ENCODE measurements at regions not wholly inside any gene's neighbourhood (a gene's known extent, or its start where the extent isn't known, plus 50 kb on each side); places are given as distances from the start of the nearest gene placed in this dataset.

- H3K4me3 ChIP-seq: no peak overlapping the region
- H3K9me3 ChIP-seq: no peaks in the 10 kb centered on the region
- peaks cover 5% of the 10 kb centered on the region for H3K27me3 ChIP-seq
- 58 to 87% methylated on average over 4 of the region's 7 CpGs for WGBS, 2 donors (ENCODE audit: low coverage in 1 of 2)
- TF ChIP-seq EP300 (IDR thresholded peaks at IDR 0.05) (no peak), POLR2A (IDR thresholded peaks at IDR 0.05) (no peak)
- no peak for ATAC-seq
- H3K4me1 ChIP-seq: no peaks in the 10 kb centered on the region
- H3K27ac ChIP-seq: no peak overlapping the region
- no peaks in the 10 kb centered on the region for H3K36me3 ChIP-seq
Measured at GRCh38 chr2:136305517-136306192, 187.7 kb upstream of the CXCR4 start.

GRCh38 chr2:136301006-136301405 lies 183.1 kb upstream of the CXCR4 start:
- no peak for ATAC-seq
- no peaks in the 10 kb centered on the region for H3K36me3 ChIP-seq
- 85 to 86% methylated on average over 8 to 10 of the region's 10 CpGs for WGBS, 2 donors (ENCODE audit: low coverage in 1 of 2)

DNA sequence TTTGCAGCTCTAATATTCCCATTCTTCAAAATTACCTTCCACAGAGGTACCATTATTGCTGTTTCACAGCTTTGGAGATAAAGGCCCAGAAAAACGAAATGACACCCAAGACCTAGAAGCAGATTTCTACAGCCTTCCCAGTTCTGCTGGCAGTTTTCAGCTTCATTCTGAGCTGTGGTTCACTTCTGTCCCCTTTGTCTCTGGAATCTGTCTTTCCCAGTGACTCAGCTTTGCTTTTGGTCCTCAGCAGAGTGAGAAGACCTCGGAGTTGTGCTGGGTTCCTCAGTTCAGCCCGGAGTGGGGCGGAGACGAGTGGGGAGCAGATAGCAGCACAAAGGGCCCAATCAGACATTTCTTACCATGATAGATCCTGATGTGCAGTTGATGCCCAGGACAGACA lies 180.7 kb upstream of the CXCR4 start:
- no peaks in the 10 kb centered on the region for H3K4me1 ChIP-seq
- H3K4me3 ChIP-seq: no peak overlapping the region
- no peak overlapping the region for H3K27ac ChIP-seq
- H3K9me3 ChIP-seq: no peaks in the 10 kb centered on the region
- ATAC-seq: no peak
- TF ChIP-seq POLR2AphosphoS5 (IDR thresholded peaks at IDR 0.05) (no peak), CTCF (IDR thresholded peaks at IDR 0.05) (no peak), POLR2A (IDR thresholded peaks at IDR 0.05) (no peak), EP300 (IDR thresholded peaks at IDR 0.05) (no peak)
- no peaks in the 10 kb centered on the region for H3K36me3 ChIP-seq
- 80 to 84% methylated on average over 1 to 3 of the region's 5 CpGs for WGBS, 2 donors (ENCODE audit: low coverage in 1 of 2)
- no peaks in the 10 kb centered on the region for H3K27me3 ChIP-seq

More at GRCh38 chr2:136301006-136301405, 183.1 kb upstream of the CXCR4 start:
- Histone ChIP-seq H3K4me1 (no peaks in the 10 kb centered on the region), H3K9me3 (no peaks in the 10 kb centered on the region), H3K27me3 (no peaks in the 10 kb centered on the region), H3K4me3 (no peak overlapping the region), H3K27ac (no peak overlapping the region)
- TF ChIP-seq POLR2AphosphoS5 (IDR thresholded peaks at IDR 0.05) (no peak), POLR2A (IDR thresholded peaks at IDR 0.05) (no peak), EP300 (IDR thresholded peaks at IDR 0.05) (no peak)

DNA sequence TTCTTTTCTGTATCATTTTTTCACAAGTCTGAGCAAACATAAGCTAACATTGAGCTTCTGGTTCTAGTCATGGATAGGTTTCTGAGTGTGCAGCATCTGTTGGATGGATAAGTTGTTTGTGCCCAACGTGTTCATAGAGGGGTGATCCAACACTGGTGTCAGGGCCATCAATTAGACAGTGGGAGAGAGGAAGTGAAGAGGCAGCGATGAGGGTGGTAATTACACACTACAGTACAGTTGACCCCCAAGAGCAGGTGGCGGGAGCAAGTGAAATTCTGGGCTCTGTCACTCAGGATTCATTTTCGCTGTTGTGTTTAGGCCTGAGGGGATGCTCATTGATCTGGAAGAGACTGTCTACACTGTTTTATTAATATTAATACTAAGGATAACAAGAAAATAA lies 180.0 kb upstream of the CXCR4 start:
- H3K36me3 ChIP-seq: no peaks in the 10 kb centered on the region
- no peak for TF ChIP-seq POLR2AphosphoS5 (IDR thresholded peaks at IDR 0.05)
- H3K4me3 ChIP-seq: no peak overlapping the region
- no peaks in the 10 kb centered on the region for H3K27me3 ChIP-seq
- H3K4me1 ChIP-seq: no peaks in the 10 kb centered on the region
- no peak overlapping the region for H3K27ac ChIP-seq
- 91 to 100% methylated on average over 4 of the region's 4 CpGs for WGBS, 2 donors (ENCODE audit: low coverage in 1 of 2)
- ATAC-seq: no peak
- no peaks in the 10 kb centered on the region for H3K9me3 ChIP-seq

DNA sequence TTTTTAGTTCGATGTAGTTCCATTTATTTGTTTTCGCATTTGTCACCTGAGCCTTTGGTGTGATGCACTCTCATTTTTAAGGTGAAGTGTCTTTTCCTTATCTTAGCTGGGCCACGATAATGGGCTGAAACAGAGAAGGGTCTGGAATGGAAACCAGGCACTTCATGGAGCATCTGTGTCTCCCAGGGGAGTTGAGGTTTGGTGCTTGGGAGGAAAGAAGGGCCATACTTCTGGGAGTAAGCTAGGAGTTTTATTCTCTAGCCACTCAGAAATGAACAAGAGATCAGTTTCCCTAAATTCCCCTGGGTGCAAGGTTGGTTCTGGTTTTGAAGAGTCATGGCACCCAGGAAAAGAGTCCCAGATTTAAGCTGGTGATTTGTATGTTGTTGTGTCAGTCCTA lies 179.4 kb upstream of the CXCR4 start:
- no peaks in the 10 kb centered on the region for H3K36me3 ChIP-seq
- WGBS, 2 donors (ENCODE audit: low coverage in 1 of 2): 50% methylated on average over 2 of the region's 3 CpGs; no CpG with 5 or more reads in 1 of the 2 donors
- H3K4me3 ChIP-seq: no peak overlapping the region
- TF ChIP-seq POLR2A (IDR thresholded peaks at IDR 0.05): no peak
- TF ChIP-seq EP300 (IDR thresholded peaks at IDR 0.05): no peak
- no peak for TF ChIP-seq CTCF (IDR thresholded peaks at IDR 0.05)
- TF ChIP-seq POLR2AphosphoS5 (IDR thresholded peaks at IDR 0.05): no peak
- H3K27me3 ChIP-seq: no peaks in the 10 kb centered on the region
- no peak for ATAC-seq
- no peak overlapping the region for H3K27ac ChIP-seq
- H3K4me1 ChIP-seq: no peaks in the 10 kb centered on the region
- H3K9me3 ChIP-seq: no peaks in the 10 kb centered on the region

- Histone ChIP-seq H3K27ac (no peak overlapping the region), H3K9me3 (no peaks in the 10 kb centered on the region), H3K4me1 (no peaks in the 10 kb centered on the region), H3K4me3 (no peak overlapping the region), H3K36me3 (no peaks in the 10 kb centered on the region), H3K27me3 (no peaks in the 10 kb centered on the region)
- ATAC-seq: no peak
- no peak for TF ChIP-seq POLR2AphosphoS5 (IDR thresholded peaks at IDR 0.05)
- no peak for TF ChIP-seq CTCF (IDR thresholded peaks at IDR 0.05)
- TF ChIP-seq POLR2A (IDR thresholded peaks at IDR 0.05): no peak
- TF ChIP-seq EP300 (IDR thresholded peaks at IDR 0.05): no peak
- 69 to 83% methylated on average over 1 of the region's 1 CpG for WGBS, 2 donors (ENCODE audit: low coverage in 1 of 2)
Measured at GRCh38 chr2:136295168-136295567, 177.2 kb upstream of the CXCR4 start.

All from gastroesophageal sphincter (tissue), 4 donors.